IPS-NIHi11 (cell line): ENCODE measurements at regions not wholly inside any gene's neighbourhood (a gene's known extent, or its start where the extent isn't known, plus 50 kb on each side); places are given as distances from the start of the nearest gene placed in this dataset.

Experiments used
- DNase-seq: peaks from one replicate; pipeline ENCODE4 v3.0.0; 2012; ENCODE audit warnings: mixed read lengths, low spot score

GRCh38 chr9:73558471-73558870 lies 406.8 kb downstream of the ANXA1 start:
- no peak for DNase-seq

GRCh38 chr9:73565026-73565425 lies 413.4 kb downstream of the ANXA1 start:
- DNase-seq = no peak

- DNase-seq = peak; percentile 26
Measured at GRCh38 chr9:73565833-73566465, 414.3 kb downstream of the ANXA1 start.

- DNase-seq = no peak
Measured at GRCh38 chr9:73566627-73567026, 415.0 kb downstream of the ANXA1 start.

- DNase-seq = no peak
Measured at GRCh38 chr9:73573235-73573634, 421.6 kb downstream of the ANXA1 start.

GRCh38 chr9:73575101-73576060 lies 423.7 kb downstream of the ANXA1 start:
- DNase-seq = no peak

GRCh38 chr9:73577848-73578247 lies 426.2 kb downstream of the ANXA1 start:
- DNase-seq = no peak

- DNase-seq = no peak
Measured at GRCh38 chr9:73579823-73580222, 428.2 kb downstream of the ANXA1 start.

- DNase-seq = no peak
Measured at GRCh38 chr9:73583576-73583975, 431.9 kb downstream of the ANXA1 start.

GRCh38 chr9:73595036-73595545 lies 443.4 kb downstream of the ANXA1 start:
- no peak for DNase-seq

GRCh38 chr9:73596321-73596720 lies 444.7 kb downstream of the ANXA1 start:
- no peak for DNase-seq

- DNase-seq = no peak
Measured at GRCh38 chr9:73597039-73597438, 445.4 kb downstream of the ANXA1 start.

- DNase-seq = no peak
Measured at GRCh38 chr9:73597771-73598170, 446.1 kb downstream of the ANXA1 start.

GRCh38 chr9:73609381-73609780 lies 457.7 kb downstream of the ANXA1 start:
- no peak for DNase-seq

GRCh38 chr9:73611032-73611431 lies 459.4 kb downstream of the ANXA1 start:
- no peak for DNase-seq

GRCh38 chr9:73613092-73613701 lies 461.5 kb downstream of the ANXA1 start:
- DNase-seq = no peak

- DNase-seq = peak; percentile 60
Measured at GRCh38 chr9:73615557-73615956, 463.9 kb downstream of the ANXA1 start.

- no peak for DNase-seq
Measured at GRCh38 chr9:73617586-73617985, 465.9 kb downstream of the ANXA1 start.

- no peak for DNase-seq
Measured at GRCh38 chr9:73640971-73641370, 489.3 kb downstream of the ANXA1 start.

- DNase-seq = no peak
Measured at GRCh38 chr9:73643379-73644013, 491.8 kb downstream of the ANXA1 start.

GRCh38 chr9:73647560-73647959 lies 495.9 kb downstream of the ANXA1 start:
- DNase-seq = no peak

GRCh38 chr9:73649552-73649951 lies 497.9 kb downstream of the ANXA1 start:
- DNase-seq = no peak
